ENCODE measurements at regions not wholly inside any gene's neighbourhood (a gene's known extent, or its start where the extent isn't known, plus 50 kb on each side); places are given as distances from the start of the nearest gene placed in this dataset.

DNA sequence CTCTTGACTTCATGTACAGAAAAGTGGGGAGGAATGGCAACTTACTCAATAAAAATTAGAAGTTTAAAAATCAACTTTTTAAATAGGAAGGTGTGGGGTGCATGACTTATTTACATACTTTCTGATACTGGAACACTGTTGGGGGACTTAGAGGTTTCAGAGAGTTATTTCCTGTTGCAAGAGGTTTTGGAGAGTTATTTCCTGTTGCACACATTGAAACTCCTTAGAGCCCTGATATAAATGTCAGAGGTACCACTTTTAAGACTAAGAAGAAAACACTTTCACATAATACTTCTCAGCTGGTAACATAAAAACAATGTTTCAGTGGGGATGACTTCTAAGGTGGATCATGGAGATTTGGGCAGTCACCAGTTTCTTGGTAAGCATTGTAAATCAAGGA, 579.9 kb downstream of the MMUT start:
- no peak for TF ChIP-seq SUZ12 (IDR thresholded peaks at IDR 0.05; ENCODE audit: extremely low read depth, insufficient read depth, insufficient read length)
- no peak for TF ChIP-seq ZNF274 (IDR thresholded peaks at IDR 0.05; ENCODE audit: low read depth, low read length)
- no peak for TF ChIP-seq YY1 (IDR thresholded peaks at IDR 0.05; ENCODE audit: insufficient read depth, insufficient read length)

Data from NT2/D1 (cell line).